CD4-positive, alpha-beta T cell (primary cell): ENCODE measurements at regions not wholly inside any gene's neighbourhood (a gene's known extent, or its start where the extent isn't known, plus 50 kb on each side); places are given as distances from the start of the nearest gene placed in this dataset.

Source experiments
- ATAC-seq: fragments of 200-7000 bp; cut with Tn5 transposase; one replicate; pipeline ENCODE4 v1.10.0; 2022; ENCODE audit warnings: mild to moderate bottlenecking; ENCODE audit not compliant: poor library complexity
- CTCF ChIA-PET: fragments of 350-600 bp; sonication (Branson Sonifier 250); formaldehyde crosslinking; loops from one replicate; lab custom pipeline; 2021; ENCODE audit warnings: antibody characterized with exemption, inconsistent platforms; lab: Charles Lee
- POLR2A ChIA-PET: fragments of 350-600 bp; sonication (Branson Sonifier 250); formaldehyde crosslinking; loops from one replicate; lab custom pipeline; 2021; ENCODE audit warnings: antibody characterized with exemption, inconsistent platforms; lab: Charles Lee
- DNase-seq, 14 experiments: peaks; one replicate each; pipeline ENCODE4 v3.0.0-alpha.2; 2013 to 2020; ENCODE audit warnings: mixed read lengths in 2 of 14
- H3K27ac ChIP-seq, 2 donors: one replicate each; pipeline versions ENCODE4 v1.5.1 to v1.7.0; 2013; ENCODE audit warnings: low read length in 2 of 2, low read depth in 1 of 2, mild to moderate bottlenecking in 1 of 2
- H3K27me3 ChIP-seq, 2 experiments: 1 replicate in 1 of 2; 2 replicates in 1 of 2; pipeline versions ENCODE4 v1.6.1 to v1.7.0; 2013; ENCODE audit warnings: low read length in 2 of 2, control low read depth in 1 of 2, mild to moderate bottlenecking in 1 of 2, moderate library complexity in 1 of 2; ENCODE audit not compliant: insufficient read depth in 2 of 2, control insufficient read depth in 1 of 2
- H3K36me3 ChIP-seq: one replicate; pipeline ENCODE4 v1.6.1; 2013; ENCODE audit warnings: low read length, control low read depth; ENCODE audit not compliant: insufficient read depth
- H3K4me1 ChIP-seq: one replicate; pipeline ENCODE4 v1.6.1; 2013; ENCODE audit warnings: low read length, control low read depth; ENCODE audit not compliant: insufficient read depth
- H3K4me3 ChIP-seq: one replicate; pipeline ENCODE4 v1.5.1; 2013; ENCODE audit warnings: mild to moderate bottlenecking, low read length, moderate library complexity
- H3K9me3 ChIP-seq, 2 experiments: 1 replicate in 1 of 2; 2 replicates in 1 of 2; pipeline versions ENCODE4 v1.6.1 to v1.7.0; 2013; ENCODE audit warnings: low read length in 2 of 2, mild to moderate bottlenecking in 2 of 2, control low read depth in 1 of 2, moderate library complexity in 1 of 2; ENCODE audit not compliant: control insufficient read depth in 1 of 2, insufficient read depth in 1 of 2
- H3K27ac Mint-ChIP-seq: one replicate; pipeline ENCODE4 v1.8.0; 2020; ENCODE audit warnings: mixed read lengths
- H3K27me3 Mint-ChIP-seq: one replicate; pipeline ENCODE4 v1.8.0; 2021; ENCODE audit warnings: mixed read lengths
- H3K36me3 Mint-ChIP-seq: one replicate; pipeline ENCODE4 v1.8.0; 2021; ENCODE audit warnings: low read depth, mixed read lengths
- H3K4me1 Mint-ChIP-seq: one replicate; pipeline ENCODE4 v1.8.0; 2021; ENCODE audit warnings: low read depth, mixed read lengths
- H3K4me3 Mint-ChIP-seq: one replicate; pipeline ENCODE4 v1.8.0; 2020; ENCODE audit warnings: mild to moderate bottlenecking, mixed read lengths
- H3K9me3 Mint-ChIP-seq: one replicate; pipeline ENCODE4 v1.8.0; 2020; ENCODE audit warnings: mixed read lengths
- intact Hi-C, 2 experiments: fragments of 100-400 bp; cut with DNase I in 1 of 2; cut with micrococcal nuclease in 1 of 2; formaldehyde crosslinking; loops; one replicate each; pipeline versions ENCODE4 v1.15.1 to v1.9.0; 2023 to 2025; cut with DNase I, micrococcal nuclease
- TF ChIP-seq, protein P1 (sequence below): fragments of 200-600 bp; IDR thresholded peaks from one replicate; pipeline ENCODE4 v1.8.0; 2022; ENCODE audit warnings: antibody characterized with exemption, mild to moderate bottlenecking

DNA sequence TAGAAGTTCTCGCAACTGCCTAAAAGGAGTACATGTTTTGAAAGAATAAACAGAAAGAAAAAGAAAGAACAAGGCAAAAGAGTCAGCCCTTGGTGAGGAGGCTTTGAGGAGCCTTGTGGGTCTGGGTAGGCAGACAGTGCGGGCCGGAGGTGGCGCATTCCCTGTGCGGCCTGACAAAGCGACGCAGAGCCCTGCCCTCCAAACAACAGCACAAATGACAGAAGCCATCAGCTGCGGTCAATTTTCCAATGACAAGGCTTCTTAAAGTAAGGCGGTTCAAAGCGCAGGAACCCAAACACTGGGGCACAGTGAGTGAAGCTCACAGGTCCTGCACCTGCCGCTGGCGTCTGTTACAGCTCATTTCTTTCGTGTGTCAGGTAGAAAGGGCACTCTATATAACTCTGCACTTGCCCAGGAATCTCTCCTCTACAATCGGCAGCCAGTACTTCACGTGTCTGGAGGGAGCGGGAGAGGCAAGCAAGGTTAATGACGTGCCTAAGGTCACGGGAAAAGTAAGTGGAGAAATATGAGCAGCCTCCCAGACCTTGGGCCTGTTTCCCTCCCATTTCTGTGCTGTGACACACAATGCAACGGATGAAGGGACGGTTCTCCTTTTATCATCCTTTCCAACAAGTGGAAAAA, 178.1 kb downstream of the OPA1 start:
- H3K4me1 Mint-ChIP-seq = peaks cover 1% of the 10 kb centered on the region
- Histone ChIP-seq H3K4me3 (no peak overlapping the region), H3K27me3 (peaks cover 0 to 3% of the 10 kb centered on the region in 2 experiments), H3K9me3 (no peaks in the 10 kb centered on the region), H3K27ac (no peak overlapping the region), H3K36me3 (no peaks in the 10 kb centered on the region), H3K4me1 (no peaks in the 10 kb centered on the region)
- no peak overlapping the region for H3K27ac Mint-ChIP-seq
- DNase-seq (no peak), ATAC-seq (no peak)
- intact Hi-C loops = no loop called here
- peaks cover 10% of the 10 kb centered on the region for H3K27me3 Mint-ChIP-seq
- H3K36me3 Mint-ChIP-seq = no peaks in the 10 kb centered on the region
- no peak overlapping the region for H3K4me3 Mint-ChIP-seq
- ChIA-PET POLR2A (no interaction called here), CTCF (no interaction called here)
- no peaks in the 10 kb centered on the region for H3K9me3 Mint-ChIP-seq
- TF ChIP-seq, protein P1, sequence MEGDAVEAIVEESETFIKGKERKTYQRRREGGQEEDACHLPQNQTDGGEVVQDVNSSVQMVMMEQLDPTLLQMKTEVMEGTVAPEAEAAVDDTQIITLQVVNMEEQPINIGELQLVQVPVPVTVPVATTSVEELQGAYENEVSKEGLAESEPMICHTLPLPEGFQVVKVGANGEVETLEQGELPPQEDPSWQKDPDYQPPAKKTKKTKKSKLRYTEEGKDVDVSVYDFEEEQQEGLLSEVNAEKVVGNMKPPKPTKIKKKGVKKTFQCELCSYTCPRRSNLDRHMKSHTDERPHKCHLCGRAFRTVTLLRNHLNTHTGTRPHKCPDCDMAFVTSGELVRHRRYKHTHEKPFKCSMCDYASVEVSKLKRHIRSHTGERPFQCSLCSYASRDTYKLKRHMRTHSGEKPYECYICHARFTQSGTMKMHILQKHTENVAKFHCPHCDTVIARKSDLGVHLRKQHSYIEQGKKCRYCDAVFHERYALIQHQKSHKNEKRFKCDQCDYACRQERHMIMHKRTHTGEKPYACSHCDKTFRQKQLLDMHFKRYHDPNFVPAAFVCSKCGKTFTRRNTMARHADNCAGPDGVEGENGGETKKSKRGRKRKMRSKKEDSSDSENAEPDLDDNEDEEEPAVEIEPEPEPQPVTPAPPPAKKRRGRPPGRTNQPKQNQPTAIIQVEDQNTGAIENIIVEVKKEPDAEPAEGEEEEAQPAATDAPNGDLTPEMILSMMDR = no peak

DNA sequence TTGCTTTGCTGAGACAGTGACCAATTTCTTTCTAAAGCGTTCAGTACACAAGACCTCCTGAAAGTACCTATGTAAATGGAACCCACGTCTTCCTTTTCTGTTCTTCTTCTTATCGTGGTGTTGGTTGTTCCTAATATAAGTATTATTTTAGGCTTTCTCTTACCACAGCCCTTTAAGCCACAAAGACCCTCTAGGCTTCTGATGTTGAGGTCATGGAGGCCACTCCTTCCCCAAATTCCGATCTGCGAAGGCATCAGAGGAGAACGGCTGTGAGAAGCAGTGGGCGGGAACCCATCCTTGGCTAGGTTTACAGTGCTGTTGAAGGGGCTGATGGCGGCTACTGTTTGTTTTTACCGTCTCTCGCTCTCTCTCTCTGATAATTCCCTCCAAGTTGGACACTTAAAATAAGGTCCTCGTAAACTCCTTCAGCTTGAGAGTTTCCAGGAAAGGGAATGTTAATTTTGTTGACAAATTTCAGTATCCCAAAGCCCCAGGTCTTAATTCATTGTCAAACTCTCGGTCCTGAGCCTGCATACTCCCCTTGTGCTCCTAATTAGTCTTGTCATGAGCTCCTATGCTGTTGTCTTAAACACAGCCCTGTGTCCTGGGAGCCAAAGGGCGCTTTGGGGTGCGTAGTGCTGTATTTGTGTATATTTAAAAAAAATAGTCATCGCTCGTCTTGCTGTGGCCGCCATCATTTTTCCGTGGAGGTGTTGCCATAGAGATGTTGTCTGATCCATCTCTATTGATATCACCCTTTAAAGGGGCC, 178.8 kb downstream of the OPA1 start:
- Histone ChIP-seq H3K27ac (no peak overlapping the region), H3K27me3 (peaks cover 0 to 3% of the 10 kb centered on the region in 2 experiments), H3K36me3 (no peaks in the 10 kb centered on the region), H3K9me3 (no peaks in the 10 kb centered on the region), H3K4me1 (no peaks in the 10 kb centered on the region), H3K4me3 (no peak overlapping the region)
- Mint-ChIP-seq H3K27me3 (peaks cover 14% of the 10 kb centered on the region), H3K4me1 (peaks cover 8% of the 10 kb centered on the region), H3K9me3 (no peaks in the 10 kb centered on the region), H3K36me3 (no peaks in the 10 kb centered on the region), H3K4me3 (no peak overlapping the region), H3K27ac (no peak overlapping the region)
- DNase-seq (no peak), ATAC-seq (no peak)
- TF ChIP-seq, protein P1 = no peak
- intact Hi-C loops = no loop called here
- ChIA-PET CTCF (no interaction called here), POLR2A (no interaction called here)

DNA sequence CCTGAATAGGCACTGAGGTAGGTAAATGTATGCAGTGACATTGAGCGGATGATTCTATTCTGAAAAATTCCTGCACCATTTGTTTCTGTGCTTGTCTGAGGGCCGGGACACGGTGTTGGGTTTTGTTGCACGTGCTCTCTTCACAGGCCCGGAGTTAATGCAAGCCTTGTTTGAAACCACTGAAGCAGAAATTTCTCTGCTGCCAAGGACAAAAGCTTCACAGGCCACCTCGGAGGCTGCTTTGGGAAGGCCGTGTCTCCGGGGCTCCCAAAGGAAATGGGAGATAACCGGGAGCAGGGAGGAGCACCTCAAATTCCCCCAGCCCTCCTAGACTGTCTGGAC, 179.4 kb downstream of the OPA1 start:
- no peak overlapping the region for H3K4me3 ChIP-seq
- H3K36me3 ChIP-seq = no peaks in the 10 kb centered on the region
- ChIA-PET POLR2A (no interaction called here), CTCF (no interaction called here)
- no peaks in the 10 kb centered on the region for H3K9me3 Mint-ChIP-seq
- H3K4me3 Mint-ChIP-seq = no peak overlapping the region
- peaks cover 15% of the 10 kb centered on the region for H3K27me3 Mint-ChIP-seq
- H3K36me3 Mint-ChIP-seq = no peaks in the 10 kb centered on the region
- H3K4me1 Mint-ChIP-seq = peaks cover 9% of the 10 kb centered on the region
- H3K27me3 ChIP-seq = peaks cover under 1 to 3% of the 10 kb centered on the region in 2 experiments
- no peaks in the 10 kb centered on the region for H3K4me1 ChIP-seq
- H3K27ac Mint-ChIP-seq = no peak overlapping the region
- intact Hi-C loops = no loop called here
- TF ChIP-seq, protein P1 = no peak
- ATAC-seq (no peak), DNase-seq (no peak)
- H3K9me3 ChIP-seq = no peaks in the 10 kb centered on the region
- no peak overlapping the region for H3K27ac ChIP-seq
